HG02571 (cell line): ENCODE measurements at regions not wholly inside any gene's neighbourhood (a gene's known extent, or its start where the extent isn't known, plus 50 kb on each side); places are given as distances from the start of the nearest gene placed in this dataset.

Source experiments
- ATAC-seq: cut with Tn5 transposase; IDR thresholded peaks from one replicate; pipeline ENCODE4 v1.9.1; 2021; ENCODE audit warnings: mild to moderate bottlenecking, moderate library complexity; ENCODE audit not compliant: unreplicated experiment

GRCh38 chr4:32462944-32463343 lies 1742.8 kb downstream of the PCDH7 start:
- no peak for ATAC-seq

DNA sequence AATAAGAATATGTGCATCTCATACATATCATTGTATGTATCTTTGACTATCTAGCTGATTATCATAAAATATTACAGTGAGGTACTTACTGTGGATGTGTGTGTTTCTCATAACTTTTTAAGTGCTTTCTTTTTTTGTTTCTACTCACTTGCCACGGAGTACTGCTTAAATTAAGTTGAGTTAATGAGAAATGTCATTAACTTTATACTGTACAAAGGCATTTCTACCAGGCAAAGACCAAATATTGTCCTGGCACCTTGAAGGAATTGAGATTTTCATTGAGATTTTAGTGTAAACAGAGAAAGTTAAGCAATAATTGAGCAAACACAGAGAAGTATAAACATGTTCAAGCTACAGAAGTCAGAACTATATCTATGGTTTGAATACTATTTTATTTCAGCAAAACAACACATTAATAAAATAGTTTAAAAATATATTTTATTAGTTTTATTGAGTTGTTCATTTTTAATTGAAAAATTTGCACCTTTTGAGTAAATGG lies 1750.0 kb downstream of the PCDH7 start:
- no peak for ATAC-seq

DNA sequence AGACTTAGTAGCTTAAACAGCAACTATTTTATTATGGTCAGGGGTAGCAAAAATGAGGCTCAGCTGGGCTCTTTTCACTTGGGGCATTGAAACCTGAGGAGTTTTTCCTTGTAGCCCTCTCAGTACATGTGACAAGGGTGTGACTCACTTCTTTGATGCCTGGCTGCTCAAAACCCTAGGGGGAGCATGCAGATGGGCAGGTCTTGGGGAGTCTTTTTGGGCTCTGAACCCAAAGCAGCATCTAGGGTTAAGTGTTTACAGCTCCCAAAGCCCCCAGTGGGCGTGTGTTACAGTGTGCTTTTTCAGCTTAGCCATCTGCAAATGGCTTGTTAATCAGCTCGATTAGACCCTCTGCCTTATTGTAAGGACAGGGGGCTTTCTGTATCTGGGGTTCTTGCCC lies 1752.7 kb downstream of the PCDH7 start:
- ATAC-seq, result no peak

GRCh38 chr4:32475710-32476109 lies 1755.5 kb downstream of the PCDH7 start:
- ATAC-seq, result no peak

- no peak for ATAC-seq
Measured at GRCh38 chr4:32477518-32477917, 1757.3 kb downstream of the PCDH7 start.

- no peak for ATAC-seq
Measured at GRCh38 chr4:32485956-32486355, 1765.8 kb downstream of the PCDH7 start.

DNA sequence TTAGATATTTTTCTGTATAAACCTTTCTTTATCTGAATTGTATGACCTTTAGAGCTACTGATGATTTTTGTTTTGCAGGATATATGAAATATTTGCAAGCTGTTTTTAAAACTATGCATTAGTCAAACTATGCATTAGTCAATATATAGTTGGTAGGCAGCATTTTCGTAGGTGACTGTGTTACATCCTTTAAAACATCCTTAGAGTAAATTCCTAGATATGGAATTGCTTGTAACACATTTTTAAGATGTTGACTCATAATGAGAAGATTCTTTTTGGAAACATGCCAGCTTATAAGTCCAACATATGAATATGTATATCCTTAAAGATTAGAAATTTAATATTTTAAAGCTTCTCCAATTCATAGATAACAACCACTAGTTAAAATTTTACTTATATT lies 1768.5 kb downstream of the PCDH7 start:
- no peak for ATAC-seq

DNA sequence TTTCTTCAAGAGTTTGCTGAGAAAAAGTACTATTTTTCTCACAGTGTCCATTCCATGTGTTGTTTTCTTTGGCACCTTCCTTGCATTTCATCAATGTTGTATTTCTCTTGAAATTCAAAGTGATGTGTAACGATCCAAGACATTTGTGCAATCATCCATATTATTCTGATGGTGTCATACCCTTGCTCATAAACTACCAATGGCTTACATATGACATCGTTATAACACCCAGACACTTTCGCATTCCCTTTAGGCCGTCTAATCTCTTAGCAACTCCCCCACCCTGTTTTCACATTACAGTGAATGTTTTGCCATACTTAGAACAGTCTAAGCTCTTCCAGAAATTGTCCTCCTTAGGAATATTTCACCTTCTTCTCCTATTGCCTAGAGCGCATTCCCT lies 1779.0 kb downstream of the PCDH7 start:
- no peak for ATAC-seq

DNA sequence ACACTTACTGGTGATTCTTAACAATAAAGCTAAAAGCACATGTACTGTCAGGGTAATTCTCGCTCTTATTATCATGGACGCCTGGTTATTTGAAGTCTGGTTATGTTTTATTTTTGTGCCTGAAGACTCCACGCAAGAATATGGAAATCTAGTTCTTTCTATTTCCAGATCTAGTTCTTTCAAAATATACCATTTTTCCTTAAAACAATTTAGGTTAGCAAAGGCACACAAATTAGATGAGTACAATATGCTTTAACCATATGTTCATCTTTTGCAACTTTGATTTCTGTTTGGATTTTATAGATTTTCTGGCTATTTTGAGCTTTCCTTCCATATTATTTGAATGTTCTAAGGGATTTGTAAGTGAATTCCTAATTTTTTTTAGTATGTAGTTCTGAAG lies 1783.1 kb downstream of the PCDH7 start:
- no peak for ATAC-seq

DNA sequence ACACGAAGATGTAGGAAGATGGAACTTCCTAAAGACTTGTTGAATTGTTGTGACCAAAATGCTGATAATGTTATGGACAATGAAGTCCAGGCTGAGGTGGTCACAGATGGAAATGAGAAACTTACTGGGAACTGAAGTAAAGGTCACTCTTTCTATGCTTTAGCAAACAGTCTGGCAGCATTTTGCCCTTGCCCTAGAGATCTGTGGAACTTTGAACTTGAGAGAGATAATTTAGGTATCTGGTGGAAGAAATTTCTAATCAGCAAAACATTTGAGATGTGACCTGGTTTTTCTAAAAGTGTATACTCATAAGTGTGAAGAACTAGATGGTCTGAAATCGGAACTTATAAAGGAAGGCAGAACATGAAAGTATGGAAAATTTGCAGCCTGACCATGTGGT lies 1785.9 kb downstream of the PCDH7 start:
- no peak for ATAC-seq

GRCh38 chr4:32519060-32519459 lies 1798.9 kb downstream of the PCDH7 start:
- ATAC-seq, result no peak

DNA sequence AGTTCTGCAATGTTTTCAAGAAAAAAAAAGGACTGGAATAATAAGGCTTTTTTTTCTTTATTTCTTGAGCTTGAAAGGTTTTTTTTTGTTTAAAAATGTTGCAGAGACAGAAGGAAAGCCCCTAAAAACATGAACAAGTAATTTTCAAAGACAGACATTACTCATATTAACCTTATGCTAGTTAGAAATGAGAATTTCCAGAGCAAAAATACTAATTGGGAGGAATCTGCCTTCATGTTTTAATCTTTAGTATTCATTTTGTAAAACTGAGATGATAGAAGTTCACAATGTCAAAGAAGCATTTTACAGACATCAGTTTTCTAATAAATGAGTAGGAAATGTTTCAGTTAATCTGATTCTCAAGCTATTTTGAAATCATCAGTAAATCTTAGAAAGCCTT lies 1805.3 kb downstream of the PCDH7 start:
- ATAC-seq, result no peak

DNA sequence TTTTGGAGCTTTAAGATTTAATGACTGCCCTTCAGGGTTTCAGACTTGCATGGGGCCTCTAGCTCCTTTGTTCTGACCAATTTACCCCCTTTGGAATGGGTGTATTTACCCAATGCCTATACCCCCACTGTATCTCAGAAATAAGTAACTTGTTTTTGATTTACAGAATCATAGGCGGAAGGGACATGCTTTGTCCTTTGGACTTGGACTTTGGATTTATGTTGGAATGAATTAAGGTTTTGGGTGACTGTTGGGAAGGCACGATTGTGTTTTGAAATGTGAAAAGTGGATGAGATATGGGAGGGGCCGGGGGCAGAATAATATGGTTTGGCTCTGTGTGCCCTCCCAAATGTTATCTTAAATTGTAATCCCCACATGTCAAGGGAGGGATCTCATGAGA lies 1824.7 kb downstream of the PCDH7 start:
- no peak for ATAC-seq

- ATAC-seq, result no peak
Measured at GRCh38 chr4:32551943-32552342, 1831.8 kb downstream of the PCDH7 start.

DNA sequence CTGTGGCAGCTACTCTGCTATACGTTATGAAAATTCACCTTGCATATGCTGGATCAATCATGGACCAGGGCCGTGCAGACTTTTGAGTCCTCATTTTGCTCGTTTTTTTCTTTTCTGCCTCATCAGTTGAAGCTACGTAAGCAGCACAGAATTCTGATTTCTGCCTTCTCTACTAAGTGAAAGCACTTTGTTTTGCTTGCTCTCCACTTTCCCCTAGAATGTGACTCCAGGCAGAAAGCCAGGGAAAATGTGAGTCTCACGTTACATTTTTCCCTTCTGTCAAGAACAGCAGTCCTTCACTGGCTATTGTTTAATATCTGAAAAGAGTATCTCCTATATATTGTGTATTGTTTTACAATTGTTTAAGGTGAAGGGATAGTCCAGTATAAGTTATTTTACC lies 1840.1 kb downstream of the PCDH7 start:
- ATAC-seq, result no peak

DNA sequence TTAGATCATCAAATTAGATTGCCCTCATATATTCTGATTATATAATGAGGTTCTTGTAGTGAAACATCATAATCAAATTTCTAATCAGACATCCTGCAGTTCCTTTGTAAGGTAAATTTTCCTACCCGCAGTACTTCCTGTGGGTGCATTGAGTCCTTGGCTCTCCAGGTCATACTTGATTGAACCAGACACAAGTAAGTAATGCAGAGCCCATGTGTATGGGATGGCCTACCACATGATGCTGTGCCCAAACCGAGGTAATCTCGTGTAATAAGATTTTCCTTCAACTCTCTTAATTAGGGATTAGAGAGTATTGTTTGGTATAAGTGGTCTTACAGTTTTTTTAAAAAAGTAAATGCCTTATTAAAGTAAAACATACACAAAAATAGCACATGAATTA lies 1841.8 kb downstream of the PCDH7 start:
- ATAC-seq, result no peak

DNA sequence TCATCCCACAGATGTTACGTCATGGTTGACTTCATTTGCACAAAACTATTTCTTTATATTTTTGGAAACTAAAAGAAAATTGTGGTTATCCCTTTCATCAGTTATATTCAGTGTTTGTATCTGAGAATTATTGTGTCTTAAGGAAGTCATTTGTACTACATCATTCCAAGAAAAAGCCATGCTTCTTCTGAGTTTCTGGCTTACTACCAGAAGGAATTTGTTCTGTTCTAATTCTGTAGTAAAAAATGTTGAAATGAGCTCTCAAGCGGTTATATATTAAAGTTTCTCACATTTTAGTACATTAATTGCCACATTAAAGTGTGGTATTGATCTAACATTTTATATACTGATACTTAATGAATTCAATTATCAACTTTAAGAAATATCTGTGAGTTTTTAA lies 1844.5 kb downstream of the PCDH7 start:
- ATAC-seq, result no peak

GRCh38 chr4:32569861-32570260 lies 1849.7 kb downstream of the PCDH7 start:
- ATAC-seq, result no peak

DNA sequence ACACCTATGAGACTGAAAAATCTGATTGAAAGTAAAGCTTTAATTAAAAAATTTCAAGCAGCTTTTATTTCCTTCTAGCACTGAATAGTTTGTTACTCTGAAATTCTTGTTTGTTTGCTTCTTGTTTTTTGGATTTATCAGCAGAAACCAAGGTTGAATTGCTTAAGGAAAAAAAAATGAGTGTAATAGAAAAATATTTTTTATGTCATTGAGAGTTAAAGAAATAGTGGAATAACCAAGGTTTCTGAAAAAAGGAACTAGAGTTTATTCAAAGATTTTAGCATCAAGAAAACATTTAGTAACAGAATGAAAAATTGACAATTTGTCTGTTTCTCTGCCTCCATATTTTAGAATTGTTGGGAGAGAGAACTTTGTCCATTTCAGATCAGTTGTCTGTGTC lies 1852.2 kb downstream of the PCDH7 start:
- ATAC-seq, result no peak

GRCh38 chr4:32574803-32575202 lies 1854.6 kb downstream of the PCDH7 start:
- no peak for ATAC-seq

DNA sequence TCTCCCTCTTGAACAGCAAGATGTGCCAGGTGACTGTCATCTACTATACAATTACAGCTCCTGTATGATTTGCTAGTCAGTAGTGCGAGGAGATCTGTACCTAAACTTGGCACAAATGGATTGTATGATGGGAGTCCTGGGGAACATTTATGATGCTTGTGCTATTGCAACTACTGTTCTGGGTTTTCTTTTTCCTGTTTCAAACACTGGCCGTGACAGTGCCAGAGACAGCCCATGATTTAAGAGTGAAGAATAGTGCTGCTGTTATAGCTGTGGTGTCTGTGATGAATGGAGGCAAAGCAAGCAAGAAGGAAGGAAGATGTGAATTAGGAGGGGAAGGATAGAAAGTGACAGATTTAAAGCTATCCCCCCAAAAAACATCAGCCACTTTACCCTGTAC lies 1868.9 kb downstream of the PCDH7 start:
- no peak for ATAC-seq

GRCh38 chr4:32589853-32590252 lies 1869.7 kb downstream of the PCDH7 start:
- no peak for ATAC-seq

DNA sequence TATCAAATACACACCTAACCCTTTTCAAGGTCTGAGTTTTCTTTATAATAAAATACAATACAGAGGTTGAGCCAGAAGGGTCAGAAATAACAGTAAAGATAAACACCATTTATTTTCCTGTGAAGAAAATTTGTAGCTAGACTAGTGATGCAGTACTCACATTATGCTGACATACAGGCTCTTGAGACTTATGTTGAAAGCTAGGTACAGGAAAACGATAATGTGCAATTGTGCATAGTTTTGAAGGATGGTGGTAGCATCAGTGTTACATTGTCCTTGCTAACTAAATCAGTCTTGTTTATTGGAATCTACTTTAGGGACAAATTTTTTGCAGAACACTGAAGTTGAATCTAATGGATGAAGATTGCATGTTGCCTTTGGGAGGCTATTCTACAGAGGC lies 1877.2 kb downstream of the PCDH7 start:
- no peak for ATAC-seq

DNA sequence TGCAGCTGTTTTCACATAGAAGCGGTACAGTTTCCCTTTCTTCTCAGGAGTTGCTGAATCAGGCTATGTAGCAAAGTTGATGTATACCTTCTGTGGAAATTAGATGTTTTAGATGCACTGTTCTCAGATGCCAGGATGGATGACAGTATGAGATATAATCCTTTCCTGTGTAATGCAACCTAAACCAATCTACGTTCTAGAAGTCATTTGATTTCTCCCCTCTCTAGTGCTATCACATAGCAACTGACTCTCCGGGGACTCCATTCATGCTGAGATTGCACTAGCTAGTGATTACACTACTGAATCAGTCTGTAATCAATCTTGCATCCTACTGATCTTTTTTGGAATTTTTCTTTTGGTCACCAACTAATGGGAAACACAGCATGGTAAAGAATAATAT lies 1881.7 kb downstream of the PCDH7 start:
- no peak for ATAC-seq
